ENCODE measurements at regions not wholly inside any gene's neighbourhood (a gene's known extent, or its start where the extent isn't known, plus 50 kb on each side); places are given as distances from the start of the nearest gene placed in this dataset.

GRCh38 chr6:132005178-132005577, 54.0 kb upstream of the CCN2 start:
- Histone ChIP-seq H3K9me3 (replicated peaks; ENCODE audit: control insufficient read depth, insufficient read depth, low read length) (no peaks in the 10 kb centered on the region; the same call in 1 of the 3 replicates), H3K4me1 (ENCODE audit: control insufficient read depth, insufficient read depth, low read length) (no peaks in the 10 kb centered on the region), H3K4me2 (ENCODE audit: control insufficient read depth, insufficient read depth) (no peak overlapping the region), H3K36me3 (ENCODE audit: control insufficient read depth in 2 of 2, insufficient read depth in 2 of 2, low read length in 1 of 2) (no peaks in the 10 kb centered on the region), H3K27ac (ENCODE audit: control insufficient read depth, insufficient read depth) (no peak overlapping the region), H3K9ac (ENCODE audit: control insufficient read depth, insufficient read depth, low read length) (no peak overlapping the region), H3K79me2 (ENCODE audit: control insufficient read depth, insufficient read depth, low read length) (no peaks in the 10 kb centered on the region), H2AFZ (ENCODE audit: control insufficient read depth, low read depth, low read length) (no peak overlapping the region), H3K27me3 (replicated peaks in 1 of 2; ENCODE audit: control insufficient read depth in 2 of 2, insufficient read depth in 2 of 2, low read length in 1 of 2) (no peaks in the 10 kb centered on the region), H3K4me3 (no peak overlapping the region), H4K20me1 (ENCODE audit: control insufficient read depth, insufficient read depth) (no peaks in the 10 kb centered on the region)
- intact Hi-C loops (cut with micrococcal nuclease; ENCODE audit: unreplicated experiment): no loop called here
- ChIA-PET SMC1A (ENCODE audit: uncharacterized antibody, unreplicated experiment) (no interaction called here), RAD21 (ENCODE audit: unreplicated experiment) (no interaction called here), POLR2A (no interaction called here), CTCF (no interaction called here)
- no TSS peak for BruUV-seq (replicated peaks)
- in situ Hi-C loops (cut with MboI): no loop called here
- no peak for ATAC-seq
- FAIRE-seq: no peak
- 3% methylated on average over 2 of the region's 2 CpGs for WGBS (ENCODE audit: insufficient coverage, insufficient replicate concordance, low lambda C conversion rate, missing lambda C conversion rate)
- no peak for DNase-seq (ENCODE audit: low read depth, low spot score)
- TF ChIP-seq JUND (IDR thresholded peaks at IDR 0.05; ENCODE audit: low read depth, low read length) (no peak), HDAC6 (IDR thresholded peaks at IDR 0.05; ENCODE audit: unreplicated experiment) (no peak), FOXM1 (IDR thresholded peaks at IDR 0.05; ENCODE audit: low read depth, low read length) (no peak), CHD4 (IDR thresholded peaks at IDR 0.05) (no peak), RB1 (IDR thresholded peaks at IDR 0.05; ENCODE audit: borderline replicate concordance) (no peak), KAT2A (conservative IDR thresholded peaks at IDR 0.05; ENCODE audit: control insufficient read depth, low read depth, low read length) (no peak), ZSCAN29 (IDR thresholded peaks at IDR 0.05) (no peak)

GRCh38 chr6:132004668-132005067, 53.5 kb upstream of the CCN2 start:
- BruUV-seq (replicated peaks): no TSS peak
- H3K27me3 ChIP-seq (replicated peaks in 1 of 2; ENCODE audit: control insufficient read depth in 2 of 2, insufficient read depth in 2 of 2, low read length in 1 of 2): no peaks in the 10 kb centered on the region
- no peak overlapping the region for H3K9ac ChIP-seq (ENCODE audit: control insufficient read depth, insufficient read depth, low read length)
- ChIA-PET SMC1A (ENCODE audit: uncharacterized antibody, unreplicated experiment) (no interaction called here), RAD21 (ENCODE audit: unreplicated experiment) (no interaction called here), CTCF (no interaction called here), POLR2A (no interaction called here)
- intact Hi-C loops (cut with micrococcal nuclease; ENCODE audit: unreplicated experiment) (no loop called here), in situ Hi-C loops (cut with MboI) (no loop called here)
- H3K4me3 ChIP-seq: no peak overlapping the region
- no peak for ATAC-seq
- no peaks in the 10 kb centered on the region for H3K4me1 ChIP-seq (ENCODE audit: control insufficient read depth, insufficient read depth, low read length)
- 0% methylated on average over 1 of the region's 1 CpG for WGBS (ENCODE audit: insufficient coverage, insufficient replicate concordance, low lambda C conversion rate, missing lambda C conversion rate)
- TF ChIP-seq CUX1 (IDR thresholded peaks at IDR 0.05; ENCODE audit: insufficient replicate concordance, low read depth, low read length) (no peak), NFYB (IDR thresholded peaks at IDR 0.05; ENCODE audit: insufficient read depth, low read depth, low read length) (no peak), TBL1XR1 (IDR thresholded peaks at IDR 0.05; ENCODE audit: low read depth, low read length) (no peak), SMAD1 (IDR thresholded peaks at IDR 0.05; ENCODE audit: low read depth, partially characterized antibody) (no peak), SREBF1 (IDR thresholded peaks at IDR 0.05; ENCODE audit: low read length) (no peak), TCF12 (IDR thresholded peaks at IDR 0.05; ENCODE audit: low read depth, low read length) (no peak), CHD4 (IDR thresholded peaks at IDR 0.05) (no peak)
- no peak for DNase-seq (ENCODE audit: low read depth, low spot score)
- H3K4me2 ChIP-seq (ENCODE audit: control insufficient read depth, insufficient read depth): no peak overlapping the region
- no peak overlapping the region for H3K27ac ChIP-seq (ENCODE audit: control insufficient read depth, insufficient read depth)
- no peak for FAIRE-seq
- no peaks in the 10 kb centered on the region for H3K79me2 ChIP-seq (ENCODE audit: control insufficient read depth, insufficient read depth, low read length)
- no peaks in the 10 kb centered on the region for H4K20me1 ChIP-seq (ENCODE audit: control insufficient read depth, insufficient read depth)
- no peaks in the 10 kb centered on the region; the same call in 1 of the 3 replicates for H3K9me3 ChIP-seq (replicated peaks; ENCODE audit: control insufficient read depth, insufficient read depth, low read length)
- no peak overlapping the region for H2AFZ ChIP-seq (ENCODE audit: control insufficient read depth, low read depth, low read length)
- no peaks in the 10 kb centered on the region for H3K36me3 ChIP-seq (ENCODE audit: control insufficient read depth in 2 of 2, insufficient read depth in 2 of 2, low read length in 1 of 2)

Data from GM12878 (cell line).